Fibroblast of mammary gland (primary cell): ENCODE measurements at regions not wholly inside any gene's neighbourhood (a gene's known extent, or its start where the extent isn't known, plus 50 kb on each side); places are given as distances from the start of the nearest gene placed in this dataset.

ENCODE experiments used
- DNase-seq: peaks from one replicate; pipeline ENCODE4 v3.0.0-alpha.2; 2010; ENCODE audit warnings: low read depth
- H3K4me3 ChIP-seq: 2 replicates; pipeline ENCODE4 v1.5.1; 2011; ENCODE audit warnings: low read depth, mild to moderate bottlenecking, low read length, moderate library complexity; ENCODE audit not compliant: control insufficient read depth
- CTCF ChIP-seq: conservative IDR thresholded peaks from 2 replicates; pipeline ENCODE4 v1.5.1; 2011; ENCODE audit warnings: low read depth, low read length, inconsistent platforms; ENCODE audit not compliant: control insufficient read depth, insufficient read depth

DNA sequence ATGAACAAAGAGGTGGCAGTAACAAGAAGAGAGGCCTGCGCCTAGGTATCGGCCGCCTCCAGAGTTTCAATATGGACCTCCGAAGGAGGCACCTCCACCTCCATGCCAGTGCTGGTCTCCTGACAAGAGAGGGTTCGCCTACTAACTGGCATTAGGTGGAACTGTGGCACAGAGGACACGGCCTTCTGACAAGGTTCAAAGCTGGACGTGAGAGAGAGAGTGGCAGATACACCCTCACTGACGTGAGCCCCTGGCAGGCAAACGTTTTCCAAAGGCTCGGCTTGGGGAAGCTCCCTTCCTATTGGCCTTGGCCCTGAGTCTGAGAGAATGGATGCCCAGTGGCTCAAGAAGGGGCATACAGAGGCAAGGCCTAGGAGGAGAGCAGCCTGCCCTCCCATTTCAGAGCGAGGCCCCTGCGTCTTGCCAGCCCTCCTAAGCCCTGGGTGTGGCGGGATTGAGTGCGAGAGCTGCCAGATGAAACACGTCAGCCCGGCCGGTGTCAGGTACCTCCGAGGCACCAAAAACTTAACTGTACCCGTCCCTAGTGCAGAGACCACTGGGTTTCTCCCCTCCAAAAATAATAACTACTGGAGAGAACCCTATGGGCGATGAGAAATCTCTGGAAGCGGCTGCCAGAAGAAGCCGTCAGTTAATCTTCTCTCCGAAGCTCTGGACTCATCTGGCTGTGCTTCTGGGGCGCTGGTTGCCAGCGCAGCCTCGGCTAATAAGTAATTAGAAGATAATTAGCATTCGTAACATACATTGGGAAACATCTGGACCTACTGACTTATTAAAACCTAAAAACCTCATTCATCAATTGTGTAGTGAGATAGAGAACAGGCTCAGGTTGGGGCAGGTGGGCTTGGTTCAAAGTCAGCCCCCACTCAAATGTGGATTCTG, 283.6 kb downstream of the NPHP4 start:
- no peak overlapping the region for H3K4me3 ChIP-seq
- no peak for DNase-seq
- no peak for TF ChIP-seq CTCF

DNA sequence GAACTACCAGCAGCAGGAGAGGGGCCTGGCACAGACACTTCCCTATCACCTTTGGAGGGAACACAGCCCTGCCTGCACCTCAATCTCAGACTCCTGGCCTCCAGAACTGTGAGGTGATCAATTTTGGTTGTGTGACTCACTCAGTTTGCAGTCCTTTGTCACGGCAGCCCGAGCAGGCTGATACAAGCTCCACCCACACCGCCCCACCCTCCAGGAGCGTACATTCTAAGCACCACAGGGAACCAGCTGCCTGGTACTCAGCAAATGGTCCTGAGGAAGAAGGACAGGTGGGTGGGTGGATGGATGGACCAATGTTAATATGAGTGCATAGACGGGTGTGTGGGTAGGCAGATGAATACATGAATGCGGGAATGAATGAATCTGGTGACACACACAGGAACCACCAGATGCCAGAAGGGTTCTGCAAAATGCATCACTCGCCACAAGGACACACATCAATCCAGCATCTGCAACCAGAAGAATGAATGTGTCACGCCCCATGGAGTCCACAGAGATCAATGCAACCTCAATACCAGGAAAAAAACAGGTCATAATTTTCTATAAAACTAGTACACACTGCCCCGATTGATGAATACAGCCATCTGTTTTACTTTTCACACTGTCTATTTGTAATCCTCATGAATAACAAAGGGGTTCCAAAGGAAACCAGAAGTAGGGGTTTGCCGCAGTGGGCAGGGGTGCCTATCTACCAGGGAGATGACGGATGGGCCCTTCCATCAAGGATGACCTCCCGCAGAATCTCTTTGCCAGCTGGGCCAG, 284.5 kb downstream of the NPHP4 start:
- no peak for DNase-seq
- no peak overlapping the region for H3K4me3 ChIP-seq
- TF ChIP-seq CTCF = no peak

- TF ChIP-seq CTCF = no peak
- no peak overlapping the region for H3K4me3 ChIP-seq
- no peak for DNase-seq
Measured at GRCh38 chr1:5706239-5706638, 286.0 kb downstream of the NPHP4 start.

DNA sequence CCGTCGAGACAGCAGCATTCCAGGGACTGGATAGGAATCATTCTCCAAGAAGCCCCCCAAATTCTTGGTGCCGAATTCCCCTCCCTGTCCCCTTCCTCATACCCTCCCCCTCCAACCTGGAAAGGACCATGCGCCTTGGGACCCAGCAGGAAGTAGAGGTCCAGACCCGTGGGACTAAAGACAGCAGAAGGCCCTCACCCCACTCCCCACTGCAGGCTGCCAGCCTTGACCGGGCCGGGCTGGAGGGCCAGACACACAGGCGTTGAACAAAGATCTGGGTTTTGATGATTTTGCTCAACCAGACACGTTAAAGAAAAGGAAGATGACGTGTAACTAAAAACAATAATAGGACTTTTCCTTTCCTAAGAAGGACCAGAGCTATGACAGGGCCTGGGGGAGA, 286.5 kb downstream of the NPHP4 start:
- no peak for DNase-seq
- no peak for TF ChIP-seq CTCF
- H3K4me3 ChIP-seq = no peak overlapping the region

- DNase-seq = no peak
- TF ChIP-seq CTCF = no peak
- no peak overlapping the region for H3K4me3 ChIP-seq
Measured at GRCh38 chr1:5704561-5705514, 287.4 kb downstream of the NPHP4 start.

DNA sequence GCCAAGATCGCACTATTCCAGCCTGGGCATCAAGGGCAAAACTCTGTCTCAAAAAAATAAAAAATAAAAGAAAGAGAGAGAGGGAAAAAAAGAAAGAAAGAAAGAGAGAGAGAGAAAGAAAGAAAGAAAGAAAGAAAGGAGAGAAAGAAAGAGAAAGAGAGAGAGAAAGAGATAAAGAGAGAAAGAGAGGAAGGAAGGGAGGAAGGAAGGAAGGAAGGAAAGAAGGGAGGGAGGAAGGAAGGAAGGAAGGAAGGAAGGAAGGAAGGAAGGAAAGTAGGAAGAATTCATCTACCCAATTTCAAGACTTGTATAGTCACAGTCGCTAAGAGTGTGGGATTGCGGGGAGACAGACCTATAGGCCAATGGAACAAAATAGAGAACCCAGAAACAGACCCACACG, 290.6 kb downstream of the NPHP4 start:
- no peak for TF ChIP-seq CTCF
- no peak for DNase-seq
- no peak overlapping the region for H3K4me3 ChIP-seq
